C4-2B (cell line): ENCODE measurements at regions not wholly inside any gene's neighbourhood (a gene's known extent, or its start where the extent isn't known, plus 50 kb on each side); places are given as distances from the start of the nearest gene placed in this dataset.

Source experiments
- ZFX ChIP-seq: fragments of 450-650 bp; IDR thresholded peaks from 2 replicates; pipeline ENCODE4 v1.6.1; 2017
- TF ChIP-seq, protein P1 (sequence below): fragments of 450-650 bp; conservative IDR thresholded peaks from 2 replicates; pipeline ENCODE4 v1.5.1; 2017; ENCODE audit warnings: mild to moderate bottlenecking

DNA sequence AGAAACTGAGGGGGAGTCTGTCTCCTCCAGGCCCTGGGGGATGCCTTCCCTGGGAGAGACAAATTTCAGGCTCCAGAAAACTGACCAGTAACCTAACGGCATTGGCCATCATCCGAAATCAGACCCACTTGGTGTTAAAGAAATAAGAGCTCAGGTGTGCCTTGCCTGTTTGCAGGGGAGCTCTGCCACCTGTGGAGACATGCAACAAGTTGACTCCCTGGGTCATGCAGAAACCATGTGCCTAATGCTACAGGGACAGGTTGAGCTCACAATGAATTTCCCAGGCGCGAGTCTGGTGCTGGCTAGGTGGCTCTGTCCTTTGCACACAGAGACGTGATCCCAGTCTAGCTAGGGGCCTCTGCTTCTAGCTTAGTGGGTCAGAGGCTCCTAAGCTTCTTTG is 95.8 kb upstream of the KIT start:
- TF ChIP-seq, protein P1, sequence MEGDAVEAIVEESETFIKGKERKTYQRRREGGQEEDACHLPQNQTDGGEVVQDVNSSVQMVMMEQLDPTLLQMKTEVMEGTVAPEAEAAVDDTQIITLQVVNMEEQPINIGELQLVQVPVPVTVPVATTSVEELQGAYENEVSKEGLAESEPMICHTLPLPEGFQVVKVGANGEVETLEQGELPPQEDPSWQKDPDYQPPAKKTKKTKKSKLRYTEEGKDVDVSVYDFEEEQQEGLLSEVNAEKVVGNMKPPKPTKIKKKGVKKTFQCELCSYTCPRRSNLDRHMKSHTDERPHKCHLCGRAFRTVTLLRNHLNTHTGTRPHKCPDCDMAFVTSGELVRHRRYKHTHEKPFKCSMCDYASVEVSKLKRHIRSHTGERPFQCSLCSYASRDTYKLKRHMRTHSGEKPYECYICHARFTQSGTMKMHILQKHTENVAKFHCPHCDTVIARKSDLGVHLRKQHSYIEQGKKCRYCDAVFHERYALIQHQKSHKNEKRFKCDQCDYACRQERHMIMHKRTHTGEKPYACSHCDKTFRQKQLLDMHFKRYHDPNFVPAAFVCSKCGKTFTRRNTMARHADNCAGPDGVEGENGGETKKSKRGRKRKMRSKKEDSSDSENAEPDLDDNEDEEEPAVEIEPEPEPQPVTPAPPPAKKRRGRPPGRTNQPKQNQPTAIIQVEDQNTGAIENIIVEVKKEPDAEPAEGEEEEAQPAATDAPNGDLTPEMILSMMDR = no peak
- no peak for TF ChIP-seq ZFX
